PC-9 (cell line): ENCODE measurements at regions not wholly inside any gene's neighbourhood (a gene's known extent, or its start where the extent isn't known, plus 50 kb on each side); places are given as distances from the start of the nearest gene placed in this dataset.
"Not testable (repeated sequence)": the region's sequence is repeated elsewhere in the genome, so short reads cannot be mapped to it uniquely, and the experiment has no call there.

Experiments used
- BruUV-seq: library from RNA; stranded (reverse); fragments of 400-500 nt; replicated peaks from 2 replicates; lab custom pipeline; 2021; lab: Mats Ljungman, UMichigan
- CTCF ChIA-PET: fragments of 300-600 bp; sonication (Branson Sonifier 250); formaldehyde crosslinking; loops from one replicate; lab custom pipeline; 2022; ENCODE audit warnings: antibody characterized with exemption; lab: Charles Lee
- POLR2A ChIA-PET: fragments of 300-600 bp; sonication (Branson Sonifier 250); formaldehyde crosslinking; loops from one replicate; lab custom pipeline; 2022; ENCODE audit warnings: antibody characterized with exemption; ENCODE audit not compliant: unreplicated experiment; lab: Charles Lee
- DNase-seq, 2 experiments: peaks; one replicate each; pipeline versions ENCODE4 v3.0.0 to v3.0.0-alpha.2; 2015 to 2022; ENCODE audit warnings: mixed read lengths in 1 of 2
- H2AFZ ChIP-seq: fragments of 200-600 bp; sonication (generic); 2 replicates; pipeline ENCODE4 v1.8.1; 2017; ENCODE audit warnings: antibody characterized with exemption
- H3F3A ChIP-seq: fragments of 200-600 bp; sonication (generic); 2 replicates; pipeline ENCODE4 v1.8.1; 2017; ENCODE audit warnings: antibody characterized with exemption, mild to moderate bottlenecking, low read depth; ENCODE audit not compliant: insufficient read depth
- H3K27ac ChIP-seq: fragments of 200-600 bp; sonication (generic); 2 replicates; pipeline ENCODE4 v1.6.1; 2016; ENCODE audit warnings: mixed run types
- H3K27me3 ChIP-seq: fragments of 200-600 bp; sonication (generic); 2 replicates; pipeline ENCODE4 v1.6.1; 2016; ENCODE audit warnings: low read depth, mixed run types; ENCODE audit not compliant: insufficient read depth
- H3K36me3 ChIP-seq: fragments of 200-600 bp; sonication (generic); 2 replicates; pipeline ENCODE4 v1.6.1; 2016; ENCODE audit warnings: low read depth, mixed run types
- H3K4me1 ChIP-seq: fragments of 200-600 bp; sonication (generic); replicated peaks from 2 replicates; pipeline ENCODE4 v1.6.1; 2016; ENCODE audit warnings: mixed run types; ENCODE audit not compliant: insufficient read depth
- H3K4me2 ChIP-seq: fragments of 200-600 bp; sonication (generic); 2 replicates; pipeline ENCODE4 v1.6.1; 2017; ENCODE audit warnings: mixed run types
- H3K4me3 ChIP-seq: fragments of 200-600 bp; sonication (generic); 2 replicates; pipeline ENCODE4 v1.6.1; 2016; ENCODE audit warnings: mixed run types
- H3K79me2 ChIP-seq: fragments of 200-600 bp; sonication (generic); 2 replicates; pipeline ENCODE4 v1.6.1; 2017; ENCODE audit warnings: low read depth, mixed run types
- H3K9me2 ChIP-seq: fragments of 200-600 bp; sonication (generic); 2 replicates; pipeline ENCODE4 v1.8.1; 2017; ENCODE audit warnings: mild to moderate bottlenecking; ENCODE audit not compliant: insufficient read depth
- H3K9me3 ChIP-seq: fragments of 200-600 bp; sonication (generic); 2 replicates; pipeline ENCODE4 v1.8.1; 2016; ENCODE audit warnings: low read depth; ENCODE audit not compliant: insufficient read depth
- H4K20me1 ChIP-seq: fragments of 200-600 bp; sonication (generic); 2 replicates; pipeline ENCODE4 v1.8.1; 2017; ENCODE audit not compliant: insufficient read depth
- CTCF ChIP-seq: fragments of 200-600 bp; sonication (generic); conservative IDR thresholded peaks from 2 replicates; pipeline ENCODE4 v1.6.1; 2017; ENCODE audit warnings: mixed run types, antibody characterized with exemption, mild to moderate bottlenecking, moderate library complexity
- EZH2 ChIP-seq: fragments of 200-600 bp; sonication (generic); IDR thresholded peaks from 2 replicates; pipeline ENCODE4 v1.8.0; 2017; ENCODE audit warnings: antibody characterized with exemption, low read depth
- intact Hi-C: fragments of 100-400 bp; cut with micrococcal nuclease; formaldehyde crosslinking; loops from one replicate; pipeline ENCODE4 v1.10.0; 2022; ENCODE audit not compliant: unreplicated experiment

DNA sequence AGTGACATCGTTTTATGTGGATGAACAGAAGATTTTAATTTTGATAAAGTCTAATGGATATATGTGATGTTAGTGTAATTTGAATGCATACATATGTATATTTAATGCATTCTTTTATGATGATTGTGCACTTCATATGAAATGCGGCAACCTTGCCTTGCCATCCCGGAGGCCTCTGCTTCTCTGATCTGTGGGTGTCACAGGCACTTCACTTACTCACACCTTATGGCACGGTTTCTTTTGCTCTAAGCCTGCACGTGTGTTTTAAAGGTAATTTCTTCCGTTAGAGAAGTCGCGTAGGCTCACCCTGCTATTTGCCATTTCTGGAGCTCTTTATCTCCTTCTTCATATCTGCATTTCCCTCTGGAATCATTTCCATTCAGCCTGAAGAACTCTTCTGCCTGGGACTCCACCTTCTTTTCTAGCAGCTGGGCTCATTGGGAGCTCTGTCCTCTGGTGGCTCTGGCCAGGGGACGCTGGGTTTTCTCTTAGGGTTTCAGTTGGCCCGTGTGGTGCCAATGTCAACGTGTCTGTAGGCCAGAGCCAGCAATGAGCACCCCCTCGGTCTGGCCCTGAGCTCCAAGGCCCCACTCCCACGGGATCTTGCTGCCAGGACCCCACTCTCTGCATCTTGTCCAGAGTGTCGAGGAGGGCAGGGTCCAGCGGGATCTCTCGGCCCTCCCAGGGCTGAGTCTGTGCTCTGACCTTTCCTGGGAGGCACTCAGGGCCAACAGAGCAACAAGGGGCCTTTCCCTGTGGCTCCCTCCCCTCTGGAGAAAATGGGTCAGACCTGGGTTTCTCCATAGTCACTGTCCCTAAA lies 97.3 kb downstream of the RTP5 start:
- Histone ChIP-seq H3K4me1 (peaks cover 12% of the 10 kb centered on the region; the same call in 1 of the 2 replicates), H3K9me2 (no peaks in the 10 kb centered on the region), H4K20me1 (no peaks in the 10 kb centered on the region), H2AFZ (no peak overlapping the region), H3K4me2 (no peak overlapping the region; the same call in 1 of the 2 replicates), H3K4me3 (no peak overlapping the region), H3K9me3 (no peaks in the 10 kb centered on the region), H3K27ac (no peak overlapping the region), H3K79me2 (no peaks in the 10 kb centered on the region), H3K27me3 (peaks cover 52% of the 10 kb centered on the region), H3F3A (no peaks in the 10 kb centered on the region), H3K36me3 (no peaks in the 10 kb centered on the region)
- ChIA-PET CTCF (no interaction called here), POLR2A (no interaction called here)
- intact Hi-C loops, result loop anchor here (5.0 kb wide), 1 partner anchor 110 kb away; no protein-coding TSS in a partner anchor
- BruUV-seq, result no TSS peak
- TF ChIP-seq EZH2 (no peak), CTCF (no peak)
- peak in 1 of 2 experiments; percentile 34 for DNase-seq

DNA sequence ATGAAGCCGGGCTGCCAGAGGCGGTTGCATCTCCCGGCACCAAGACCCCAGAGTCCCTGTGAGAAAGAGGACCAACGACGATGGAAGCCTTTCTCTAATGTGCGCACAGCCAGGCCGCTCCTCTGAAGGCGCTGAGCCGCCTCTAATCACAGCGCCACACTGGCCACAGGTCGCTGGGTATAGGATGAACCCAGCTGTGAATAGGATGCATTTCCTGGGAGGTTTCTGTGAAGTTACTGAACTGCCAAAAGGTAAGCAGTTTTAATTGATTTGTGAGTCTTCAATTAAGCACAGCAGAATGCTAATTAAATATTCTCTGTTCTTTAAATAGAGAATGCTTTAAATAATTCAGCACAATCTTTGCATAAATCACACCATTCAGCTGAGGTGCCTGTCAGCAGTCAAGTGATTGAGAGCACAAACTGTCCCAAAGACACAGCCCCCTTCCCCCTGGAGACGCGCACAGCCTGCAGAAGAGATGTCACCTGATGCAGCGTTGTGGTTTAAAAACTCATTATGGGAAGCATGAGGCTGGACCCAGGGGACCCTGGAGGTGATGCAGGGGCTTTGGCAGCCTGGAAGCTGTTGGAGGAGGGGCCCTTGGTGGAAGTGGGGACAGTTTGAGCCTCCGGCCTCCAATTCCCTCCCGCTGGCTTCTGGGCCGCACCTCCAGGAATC lies 98.1 kb downstream of the RTP5 start:
- Histone ChIP-seq H3K27me3 (peaks cover 52% of the 10 kb centered on the region), H3K9me3 (no peaks in the 10 kb centered on the region), H3K4me3 (no peak overlapping the region), H3F3A (no peaks in the 10 kb centered on the region), H3K79me2 (no peaks in the 10 kb centered on the region), H3K4me2 (no peak overlapping the region), H3K36me3 (no peaks in the 10 kb centered on the region), H4K20me1 (no peaks in the 10 kb centered on the region), H3K4me1 (peaks cover 12% of the 10 kb centered on the region; the same call in 1 of the 2 replicates), H3K27ac (no peak overlapping the region), H2AFZ (no peak overlapping the region), H3K9me2 (no peaks in the 10 kb centered on the region)
- ChIA-PET POLR2A (no interaction called here), CTCF (no interaction called here)
- no TSS peak for BruUV-seq
- DNase-seq, result no peak
- TF ChIP-seq EZH2 (no peak), CTCF (no peak)
- intact Hi-C loops, result loop anchor here (5.0 kb wide), 1 partner anchor 110 kb away; no protein-coding TSS in a partner anchor

GRCh38 chr2:241968417-241968816 lies 98.9 kb downstream of the RTP5 start:
- Histone ChIP-seq H3K4me2 (no peak overlapping the region), H3K27ac (no peak overlapping the region), H3K9me2 (no peaks in the 10 kb centered on the region), H3K27me3 (peaks cover 52% of the 10 kb centered on the region), H4K20me1 (no peaks in the 10 kb centered on the region), H3K4me1 (peaks cover 12% of the 10 kb centered on the region; the same call in 1 of the 2 replicates), H3K4me3 (no peak overlapping the region), H3K36me3 (no peaks in the 10 kb centered on the region), H3F3A (no peaks in the 10 kb centered on the region), H2AFZ (no peak overlapping the region), H3K9me3 (no peaks in the 10 kb centered on the region), H3K79me2 (no peaks in the 10 kb centered on the region)
- POLR2A ChIA-PET, result no interaction called here
- CTCF ChIA-PET, result no interaction called here
- no peak for TF ChIP-seq EZH2
- no peak for TF ChIP-seq CTCF
- intact Hi-C loops, result loop anchor here (5.0 kb wide), 1 partner anchor 109 kb away; no protein-coding TSS in a partner anchor
- no peak for DNase-seq
- no TSS peak for BruUV-seq

DNA sequence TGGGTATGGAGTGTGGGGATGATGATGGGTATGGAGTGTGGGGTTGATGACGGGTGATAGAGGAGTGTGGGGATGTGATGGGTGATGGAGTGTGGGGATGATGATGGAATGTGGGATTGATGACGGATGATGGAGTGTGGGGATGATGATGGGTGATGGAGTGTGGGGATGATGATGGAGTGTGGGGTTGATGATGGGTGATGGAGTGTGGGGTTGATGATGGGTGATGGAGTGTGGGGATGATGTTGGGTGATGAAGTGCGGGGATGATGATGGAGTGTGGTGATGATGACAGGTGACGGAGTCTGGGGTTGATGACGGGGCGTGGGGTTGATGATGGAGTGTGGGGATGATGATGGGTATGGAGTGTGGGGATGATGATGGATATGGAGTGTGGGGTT lies 99.7 kb downstream of the RTP5 start:
- H2AFZ ChIP-seq, H3F3A ChIP-seq, H3K27ac ChIP-seq, H4K20me1 ChIP-seq, DNase-seq, BruUV-seq, H3K9me2 ChIP-seq, POLR2A ChIA-PET, H3K36me3 ChIP-seq, H3K9me3 ChIP-seq, CTCF ChIA-PET, H3K4me3 ChIP-seq, H3K79me2 ChIP-seq, H3K4me2 ChIP-seq: not testable (repeated sequence)
- intact Hi-C loops, result loop anchor here (5.0 kb wide), 1 partner anchor 108 kb away; no protein-coding TSS in a partner anchor
- Histone ChIP-seq H3K4me1 (peaks cover 12% of the 10 kb centered on the region; the same call in 1 of the 2 replicates), H3K27me3 (peaks cover 55% of the 10 kb centered on the region)
